ENCODE measurements at regions not wholly inside any gene's neighbourhood (a gene's known extent, or its start where the extent isn't known, plus 50 kb on each side); places are given as distances from the start of the nearest gene placed in this dataset.

GRCh38 chr14:105853907-105854599 lies 327.7 kb downstream of the TMEM121 start:
- in situ Hi-C loops (cut with MboI; ENCODE audit: low pct_unique_long_range_greater_than_20kb, low sequenced_read_pairs, unreplicated experiment): loop anchor here (25.0 kb wide), 1 partner anchor 142 kb away; no protein-coding TSS in a partner anchor
- DNase-seq (ENCODE audit: low spot score): no peak
- no peak for TF ChIP-seq CTCF (IDR thresholded peaks at IDR 0.05; ENCODE audit: extremely low read depth, insufficient read depth, missing control alignments)

GRCh38 chr14:105854600-105855245 lies 328.3 kb downstream of the TMEM121 start:
- DNase-seq (ENCODE audit: low spot score): no peak
- in situ Hi-C loops (cut with MboI; ENCODE audit: low pct_unique_long_range_greater_than_20kb, low sequenced_read_pairs, unreplicated experiment): loop anchor here (25.0 kb wide), 1 partner anchor 142 kb away; no protein-coding TSS in a partner anchor
- TF ChIP-seq CTCF (IDR thresholded peaks at IDR 0.05; ENCODE audit: extremely low read depth, insufficient read depth, missing control alignments): no peak

- DNase-seq (ENCODE audit: low spot score): no peak
- in situ Hi-C loops (cut with MboI; ENCODE audit: low pct_unique_long_range_greater_than_20kb, low sequenced_read_pairs, unreplicated experiment): loop anchor here (25.0 kb wide), 1 partner anchor 143 kb away; no protein-coding TSS in a partner anchor
- TF ChIP-seq CTCF (IDR thresholded peaks at IDR 0.05; ENCODE audit: extremely low read depth, insufficient read depth, missing control alignments): no peak
Measured at GRCh38 chr14:105855246-105855892, 329.0 kb downstream of the TMEM121 start.

GRCh38 chr14:105855893-105856675 lies 329.7 kb downstream of the TMEM121 start:
- in situ Hi-C loops (cut with MboI; ENCODE audit: low pct_unique_long_range_greater_than_20kb, low sequenced_read_pairs, unreplicated experiment): loop anchor here (25.0 kb wide), 1 partner anchor 144 kb away; no protein-coding TSS in a partner anchor
- TF ChIP-seq CTCF (IDR thresholded peaks at IDR 0.05; ENCODE audit: extremely low read depth, insufficient read depth, missing control alignments): no peak

GRCh38 chr14:105856676-105857219 lies 330.4 kb downstream of the TMEM121 start:
- in situ Hi-C loops (cut with MboI; ENCODE audit: low pct_unique_long_range_greater_than_20kb, low sequenced_read_pairs, unreplicated experiment): loop anchor here (25.0 kb wide), 1 partner anchor 144 kb away; no protein-coding TSS in a partner anchor
- no peak for DNase-seq (ENCODE audit: low spot score)
- TF ChIP-seq CTCF (IDR thresholded peaks at IDR 0.05; ENCODE audit: extremely low read depth, insufficient read depth, missing control alignments): no peak

More at GRCh38 chr14:105855893-105856675, 329.7 kb downstream of the TMEM121 start:
- DNase-seq (ENCODE audit: low spot score): no peak
